H9 (cell line): ENCODE measurements at regions not wholly inside any gene's neighbourhood (a gene's known extent, or its start where the extent isn't known, plus 50 kb on each side); places are given as distances from the start of the nearest gene placed in this dataset.

Source experiments
- DNase-seq: peaks from one replicate; pipeline ENCODE4 v3.0.0-alpha.2; 2017
- H2AFZ ChIP-seq: one replicate; pipeline ENCODE4 v1.6.1; 2013; ENCODE audit warnings: mild to moderate bottlenecking, low read length, control low read depth, moderate library complexity
- H2AK5ac ChIP-seq: 2 replicates; pipeline ENCODE4 v1.6.1; 2013; ENCODE audit warnings: low read length, control low read depth, mixed read lengths; ENCODE audit not compliant: insufficient read length
- H2BK120ac ChIP-seq: one replicate; pipeline ENCODE4 v1.6.1; 2013; ENCODE audit warnings: low read depth, mild to moderate bottlenecking, low read length, control low read depth, inconsistent platforms; ENCODE audit not compliant: poor library complexity, severe bottlenecking
- H2BK12ac ChIP-seq: 2 replicates; pipeline ENCODE4 v1.6.1; 2013; ENCODE audit warnings: low read length, control low read depth, mixed read lengths, low read depth; ENCODE audit not compliant: insufficient read length
- H2BK15ac ChIP-seq: 2 replicates; pipeline ENCODE4 v1.6.1; 2013; ENCODE audit warnings: low read depth, low read length, control low read depth
- H2BK20ac ChIP-seq: one replicate; pipeline ENCODE4 v1.6.1; 2013; ENCODE audit warnings: low read depth, mild to moderate bottlenecking, low read length, control low read depth, inconsistent platforms; ENCODE audit not compliant: poor library complexity, severe bottlenecking
- H2BK5ac ChIP-seq: 2 replicates; pipeline ENCODE4 v1.6.1; 2013; ENCODE audit warnings: low read length, control low read depth, mixed read lengths; ENCODE audit not compliant: insufficient read length
- H3K14ac ChIP-seq: 2 replicates; pipeline ENCODE4 v1.6.1; 2013; ENCODE audit warnings: low read length, control low read depth; ENCODE audit not compliant: insufficient read depth
- H3K18ac ChIP-seq: 2 replicates; pipeline ENCODE4 v1.6.1; 2013; ENCODE audit warnings: low read depth, mild to moderate bottlenecking, mixed read lengths, low read length, control low read depth; ENCODE audit not compliant: insufficient read length
- H3K23ac ChIP-seq: 2 replicates; pipeline ENCODE4 v1.6.1; 2013; ENCODE audit warnings: low read length, control low read depth, mixed read lengths, low read depth; ENCODE audit not compliant: insufficient read length
- H3K23me2 ChIP-seq: 2 replicates; pipeline ENCODE4 v1.6.1; 2013; ENCODE audit warnings: low read depth, mild to moderate bottlenecking, mixed read lengths, low read length, control low read depth; ENCODE audit not compliant: insufficient read length, poor library complexity, severe bottlenecking
- H3K27ac ChIP-seq: 2 replicates; pipeline ENCODE4 v1.5.1; 2013; ENCODE audit warnings: low read length, control low read depth, mixed read lengths, low read depth; ENCODE audit not compliant: insufficient read length
- H3K27me3 ChIP-seq: 2 replicates; pipeline ENCODE4 v1.6.1; 2013; ENCODE audit warnings: low read length, control low read depth, inconsistent platforms; ENCODE audit not compliant: insufficient read depth
- H3K4ac ChIP-seq: 2 replicates; pipeline ENCODE4 v1.6.1; 2013; ENCODE audit warnings: low read depth, mild to moderate bottlenecking, control low read depth, inconsistent platforms, low read length, moderate library complexity
- H3K4me1 ChIP-seq: 2 replicates; pipeline ENCODE4 v1.6.1; 2013; ENCODE audit warnings: low read length, control low read depth, inconsistent platforms; ENCODE audit not compliant: insufficient read depth
- H3K4me2 ChIP-seq: 2 replicates; pipeline ENCODE4 v1.6.1; 2013; ENCODE audit warnings: low read length, control low read depth, mixed read lengths; ENCODE audit not compliant: insufficient read length, insufficient read depth
- H3K56ac ChIP-seq: 2 replicates; pipeline ENCODE4 v1.6.1; 2013; ENCODE audit warnings: low read depth, mild to moderate bottlenecking, mixed read lengths, low read length, control low read depth; ENCODE audit not compliant: insufficient read length
- H3K79me1 ChIP-seq: 2 replicates; pipeline ENCODE4 v1.6.1; 2013; ENCODE audit warnings: low read depth, mild to moderate bottlenecking, moderate library complexity, low read length, control low read depth, inconsistent platforms; ENCODE audit not compliant: insufficient read depth, poor library complexity, severe bottlenecking
- H3K79me2 ChIP-seq: 2 replicates; pipeline ENCODE4 v1.6.1; 2013; ENCODE audit warnings: low read length, control low read depth, inconsistent platforms; ENCODE audit not compliant: insufficient read depth
- H3K9ac ChIP-seq: 2 replicates; pipeline ENCODE4 v1.6.1; 2013; ENCODE audit warnings: low read length, control low read depth, mixed read lengths; ENCODE audit not compliant: insufficient read length; ENCODE audit errors: extremely low read depth
- H3K9me3 ChIP-seq: one replicate; pipeline ENCODE4 v1.6.1; 2013; ENCODE audit warnings: low read depth, low read length, inconsistent platforms; ENCODE audit not compliant: control insufficient read depth
- H3T11ph ChIP-seq: one replicate; pipeline ENCODE4 v1.6.1; 2013; ENCODE audit warnings: mild to moderate bottlenecking, low read length, control low read depth, inconsistent platforms
- H4K20me1 ChIP-seq: one replicate; pipeline ENCODE4 v1.6.1; 2013; ENCODE audit not compliant: control insufficient read depth, insufficient read length, insufficient read depth
- H4K5ac ChIP-seq: 2 replicates; pipeline ENCODE4 v1.6.1; 2013; ENCODE audit warnings: low read depth, mild to moderate bottlenecking, mixed read lengths, low read length, control low read depth; ENCODE audit not compliant: insufficient read length
- H4K8ac ChIP-seq: replicated peaks from 2 replicates; pipeline ENCODE4 v1.6.1; 2013; ENCODE audit warnings: low read length, control low read depth, mixed read lengths, low read depth; ENCODE audit not compliant: insufficient read length
- H4K91ac ChIP-seq: 2 replicates; pipeline ENCODE4 v1.6.1; 2013; ENCODE audit warnings: low read depth, mild to moderate bottlenecking, moderate library complexity, mixed read lengths, low read length, control low read depth; ENCODE audit not compliant: insufficient read length
- H3K27ac Mint-ChIP-seq, 3 experiments: 2 replicates in 2 of 3; 3 replicates in 1 of 3; pipeline ENCODE4 v1.8.0; 2020 to 2021; ENCODE audit warnings: mixed read lengths in 3 of 3, mild to moderate bottlenecking in 1 of 3, moderate library complexity in 1 of 3
- H3K27me3 Mint-ChIP-seq: 2 replicates; pipeline ENCODE4 v1.8.0; 2021; ENCODE audit warnings: low read depth, mild to moderate bottlenecking, moderate library complexity, mixed read lengths
- H3K36me3 Mint-ChIP-seq, 3 experiments: 2 replicates in 2 of 3; 3 replicates in 1 of 3; pipeline ENCODE4 v1.8.0; 2020 to 2021; ENCODE audit warnings: low read depth in 3 of 3, mixed read lengths in 3 of 3; ENCODE audit not compliant: insufficient read depth in 1 of 3
- H3K4me1 Mint-ChIP-seq, 2 experiments: 2 replicates each; pipeline ENCODE4 v1.8.0; 2020; ENCODE audit warnings: mixed read lengths in 2 of 2
- H3K4me3 Mint-ChIP-seq, 2 experiments: 2 replicates in 1 of 2; 3 replicates in 1 of 2; pipeline ENCODE4 v1.8.0; 2020 to 2021; ENCODE audit warnings: mild to moderate bottlenecking in 2 of 2, mixed read lengths in 2 of 2, moderate library complexity in 1 of 2
- H3K9me3 Mint-ChIP-seq, 2 experiments: 2 replicates in 1 of 2; 3 replicates in 1 of 2; pipeline ENCODE4 v1.8.0; 2020; ENCODE audit warnings: mild to moderate bottlenecking in 2 of 2, mixed read lengths in 2 of 2, moderate library complexity in 1 of 2
- CTCF ChIP-seq: fragments of 200-600 bp; sonication (generic); conservative IDR thresholded peaks from 3 replicates; pipeline ENCODE4 v1.8.0; 2021; ENCODE audit warnings: antibody characterized with exemption, mild to moderate bottlenecking
- WGBS: extraction: QIAGEN DNeasy Blood & Tissue Kit; methylation state at CpG from one replicate; pipeline ENCODE4 v1.1.7; 2013; ENCODE audit warnings: missing lambda C conversion rate, low lambda C conversion rate, mixed read lengths; ENCODE audit not compliant: insufficient read length; ENCODE audit errors: extremely low coverage; 5-methylcytosine and 5-hydroxymethylcytosine counted together

GRCh38 chr2:128778843-128779242 lies 460.2 kb upstream of the HS6ST1 start:
- no CpG with 5 or more reads among the region's 2 CpGs for WGBS
- H3K4me3 Mint-ChIP-seq = no peak overlapping the region
- no peak for DNase-seq
- H3K9me3 Mint-ChIP-seq = no peaks in the 10 kb centered on the region
- Histone ChIP-seq H3K4ac (no peak overlapping the region), H3K9me3 (no peaks in the 10 kb centered on the region), H2BK5ac (no peak overlapping the region), H2BK12ac (no peak overlapping the region), H3K14ac (no peak overlapping the region), H2BK20ac (no peak overlapping the region), H3K23ac (no peak overlapping the region), H4K91ac (no peak overlapping the region), H3K18ac (no peak overlapping the region), H3K27ac (no peak overlapping the region), H4K8ac (no peak overlapping the region), H3K4me1 (no peaks in the 10 kb centered on the region), H3K23me2 (no peaks in the 10 kb centered on the region), H2AFZ (no peak overlapping the region), H4K5ac (no peak overlapping the region), H4K20me1 (no peaks in the 10 kb centered on the region), H3T11ph (no peak overlapping the region), H3K79me1 (no peaks in the 10 kb centered on the region), H3K79me2 (no peaks in the 10 kb centered on the region), H2BK120ac (no peak overlapping the region), H3K9ac (no peak overlapping the region), H3K27me3 (no peaks in the 10 kb centered on the region), H2BK15ac (no peak overlapping the region), H3K4me2 (no peak overlapping the region), H2AK5ac (no peak overlapping the region), H3K56ac (no peak overlapping the region)
- TF ChIP-seq CTCF = no peak
- no peak overlapping the region for H3K27ac Mint-ChIP-seq
- no peaks in the 10 kb centered on the region for H3K4me1 Mint-ChIP-seq
- peaks cover 4% of the 10 kb centered on the region; the same call in 1 of the 2 replicates for H3K27me3 Mint-ChIP-seq
- no peaks in the 10 kb centered on the region for H3K36me3 Mint-ChIP-seq
